Inferior parietal cortex (tissue), 1 donor: ENCODE measurements at regions not wholly inside any gene's neighbourhood (a gene's known extent, or its start where the extent isn't known, plus 50 kb on each side); places are given as distances from the start of the nearest gene placed in this dataset.
"Not testable (repeated sequence)": the region's sequence is repeated elsewhere in the genome, so short reads cannot be mapped to it uniquely, and the experiment has no call there.

Source experiments
- DNase-seq: peaks from one replicate; pipeline ENCODE4 v3.0.0-alpha.2; 2016; ENCODE audit errors: extremely low spot score

DNA sequence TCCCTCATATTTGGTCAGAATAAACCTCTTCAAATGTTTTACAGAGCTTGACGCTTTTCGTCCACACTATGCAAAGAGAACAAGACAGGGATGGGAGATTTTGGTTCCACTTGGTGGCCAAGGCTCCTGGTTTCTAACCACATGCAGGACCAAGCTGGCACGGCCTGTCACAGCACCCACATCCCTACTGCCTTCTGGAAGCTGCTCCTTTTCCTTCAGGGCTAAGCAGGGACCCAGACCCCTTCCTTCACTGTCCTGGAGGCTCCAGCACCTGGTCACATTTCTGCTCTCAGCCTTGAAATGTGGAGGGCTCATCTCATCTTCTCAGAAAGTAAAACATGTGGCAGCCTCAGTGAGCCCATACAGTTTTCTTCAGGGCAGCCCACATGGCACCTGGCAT is 50.4 kb upstream of the ARHGEF7 start:
- no peak for DNase-seq

DNA sequence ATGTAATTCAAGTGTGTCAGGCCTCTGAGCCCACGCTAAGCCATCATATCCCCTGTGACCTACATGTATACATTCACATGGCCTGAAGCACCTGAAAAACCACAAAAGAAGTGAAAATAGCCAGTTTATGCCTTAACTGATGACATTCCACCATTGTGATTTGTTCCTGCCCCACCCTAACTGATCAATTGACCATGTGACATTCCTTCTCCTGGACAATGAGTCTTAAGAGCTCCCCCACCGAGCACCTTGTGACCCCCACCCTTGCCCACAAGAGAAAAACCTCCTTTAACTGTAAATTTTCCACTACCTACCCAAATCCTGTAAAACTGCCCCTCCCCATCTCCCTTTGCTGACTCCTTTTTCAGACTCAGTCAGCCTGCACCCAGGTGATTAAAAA is 52.1 kb upstream of the ARHGEF7 start:
- DNase-seq: no peak

DNA sequence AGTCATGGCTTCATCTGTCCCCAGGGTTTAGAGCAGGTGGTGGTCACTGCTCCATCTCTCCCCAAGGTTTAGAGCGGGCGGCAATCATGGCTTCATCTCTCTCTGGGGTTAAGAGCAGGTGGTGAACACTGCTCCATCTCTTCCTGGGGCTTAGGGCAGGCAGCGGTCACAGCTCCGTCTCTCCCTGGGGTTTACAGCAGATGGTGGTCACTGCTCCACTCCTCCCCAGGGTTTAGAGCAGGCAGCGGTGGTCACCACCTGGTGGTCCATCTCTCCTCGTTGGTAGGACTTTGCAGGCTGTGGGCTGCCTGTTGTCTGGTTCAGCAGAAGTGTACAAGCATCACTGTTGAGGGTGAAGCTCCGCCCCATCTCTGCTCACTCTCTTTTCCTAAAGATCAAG is 52.8 kb upstream of the ARHGEF7 start:
- DNase-seq: no peak

DNA sequence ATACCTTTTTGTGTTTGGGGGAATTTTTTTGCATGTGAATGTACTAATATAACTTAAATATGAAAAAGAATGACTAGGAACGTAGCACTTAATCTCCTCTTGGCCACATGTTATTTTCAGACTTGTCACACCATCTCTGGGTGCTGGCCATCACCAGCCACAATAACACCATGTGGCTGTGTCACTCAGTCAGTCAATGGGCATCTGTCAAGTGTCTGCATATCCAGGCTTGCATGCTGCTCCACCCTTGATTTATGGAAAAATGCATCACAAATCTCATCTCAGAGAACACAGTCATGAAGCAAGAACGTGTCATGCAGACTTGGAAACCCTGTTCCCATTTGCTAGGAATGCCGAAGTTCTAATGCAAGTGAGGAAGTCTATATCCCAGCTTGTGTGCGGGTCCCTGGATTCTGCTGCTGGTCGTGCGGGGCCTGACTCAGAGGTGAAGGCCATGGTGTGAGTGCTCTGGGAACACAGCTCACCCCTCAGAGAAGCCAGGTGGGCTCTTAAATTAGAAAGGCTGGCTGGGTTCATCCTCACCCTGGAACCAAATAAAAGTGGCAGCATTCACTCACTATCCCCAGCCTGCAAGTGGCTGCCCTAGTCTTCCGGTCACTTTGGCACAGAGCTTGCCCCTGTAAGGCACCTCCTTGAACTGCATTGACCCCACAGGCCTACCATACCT is 53.6 kb upstream of the ARHGEF7 start:
- DNase-seq: no peak

DNA sequence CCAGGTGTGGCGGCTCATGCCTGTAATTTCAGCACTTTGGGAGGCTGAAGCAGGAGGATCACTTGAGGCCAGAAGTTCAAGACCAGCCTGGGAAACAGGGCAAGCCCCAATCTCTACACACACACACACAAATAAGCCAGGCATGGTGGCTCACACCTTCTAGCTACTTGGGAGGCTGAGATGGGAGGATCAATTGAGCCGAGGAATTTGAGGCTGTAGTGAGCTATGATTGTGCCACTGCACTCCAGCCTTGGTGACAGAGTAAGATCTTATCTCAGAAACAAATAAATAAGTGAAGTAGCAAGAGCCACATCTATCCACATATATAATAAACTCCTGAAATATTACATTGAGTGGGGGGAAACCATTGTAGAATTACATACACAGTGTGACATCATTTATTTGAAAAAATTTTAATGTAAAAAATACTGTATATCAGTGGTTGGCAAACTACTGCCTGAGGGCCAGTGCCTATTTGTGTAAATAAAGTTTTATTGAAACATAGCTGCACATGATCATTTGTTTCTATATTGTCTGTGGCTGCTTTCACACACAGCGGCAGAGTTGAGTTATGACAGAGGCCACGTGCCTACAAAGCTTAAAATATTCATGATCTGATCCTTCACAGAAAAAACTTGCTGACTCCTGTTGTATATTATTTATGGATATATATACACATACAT is 54.7 kb upstream of the ARHGEF7 start:
- DNase-seq: no peak

DNA sequence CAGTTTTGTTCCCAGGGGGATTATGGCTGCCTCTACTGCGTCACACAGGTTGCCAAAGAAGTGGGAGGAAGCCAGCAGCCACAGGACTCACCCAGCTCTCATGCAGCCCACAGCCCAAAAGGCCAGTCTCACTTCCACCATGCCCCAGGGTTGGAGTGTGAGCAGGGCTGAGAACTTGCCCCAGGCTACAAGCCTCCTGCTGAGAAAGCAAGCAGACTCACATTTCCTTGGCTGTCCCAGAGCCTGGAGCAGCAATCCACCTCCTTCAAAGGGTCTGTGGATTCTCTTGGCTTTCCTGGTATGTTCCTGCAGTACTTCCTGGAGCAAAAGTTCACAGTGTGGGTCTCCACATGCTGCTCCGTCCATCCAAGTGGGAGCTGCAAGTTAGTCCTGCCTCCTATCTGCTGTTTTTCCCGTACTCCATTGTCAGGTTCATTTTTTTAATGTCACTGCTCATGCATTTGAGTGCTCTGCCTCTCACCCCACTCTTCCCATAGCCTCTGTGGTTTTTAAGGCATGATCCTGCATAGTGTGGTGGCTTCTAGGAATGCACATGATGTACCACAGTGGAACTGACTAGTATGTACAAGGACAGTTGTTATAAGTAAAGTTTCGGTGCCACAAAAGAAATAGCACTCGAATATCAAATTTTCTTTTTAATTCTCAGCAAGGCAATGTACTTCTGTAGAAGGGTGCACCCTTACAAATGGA is 56.2 kb upstream of the ARHGEF7 start:
- no peak for DNase-seq

DNA sequence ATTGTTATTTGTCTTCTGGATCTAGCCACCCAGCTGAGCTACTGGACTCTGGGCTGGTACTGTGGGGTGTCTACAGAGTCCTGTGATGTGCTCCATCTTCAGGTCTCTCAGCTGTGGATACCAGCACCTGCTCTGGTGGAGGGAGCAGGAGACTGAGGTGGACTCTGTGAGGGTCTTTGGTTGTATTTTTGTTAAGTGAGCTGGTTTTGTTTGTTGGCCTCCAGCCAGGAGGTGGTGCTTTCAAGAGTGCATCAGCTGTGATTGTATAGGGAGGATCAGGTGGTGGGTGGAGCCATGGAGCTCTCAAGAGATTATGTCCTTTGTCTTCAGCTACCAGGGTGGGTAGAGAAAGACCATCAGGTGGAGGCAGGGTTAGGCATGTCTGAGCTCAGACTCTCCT is 56.8 kb upstream of the ARHGEF7 start:
- DNase-seq: not testable (repeated sequence)

DNA sequence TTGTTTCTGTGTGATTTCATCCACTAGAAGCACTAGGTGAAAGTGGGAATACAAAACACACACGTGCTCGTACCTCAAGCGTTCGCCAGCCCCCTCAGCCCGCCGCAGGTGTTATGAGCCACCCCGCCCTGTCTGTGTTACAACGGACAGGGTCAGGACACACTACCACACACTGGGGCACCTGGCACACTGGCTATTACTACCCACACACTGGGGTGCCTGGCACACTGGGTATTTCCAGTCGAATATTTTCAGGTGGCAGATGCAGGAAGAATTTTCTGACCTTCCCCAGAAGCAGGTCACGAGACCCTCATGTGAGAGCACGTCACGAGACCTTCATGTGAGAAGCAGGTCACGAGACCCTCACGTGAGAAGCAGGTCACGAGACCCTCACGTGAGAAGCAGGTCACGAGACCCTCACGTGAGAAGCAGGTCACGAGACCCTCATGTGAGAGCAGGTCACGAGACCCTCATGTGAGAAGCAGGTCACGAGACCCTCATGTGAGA is 63.3 kb upstream of the ARHGEF7 start:
- DNase-seq: not testable (repeated sequence)

DNA sequence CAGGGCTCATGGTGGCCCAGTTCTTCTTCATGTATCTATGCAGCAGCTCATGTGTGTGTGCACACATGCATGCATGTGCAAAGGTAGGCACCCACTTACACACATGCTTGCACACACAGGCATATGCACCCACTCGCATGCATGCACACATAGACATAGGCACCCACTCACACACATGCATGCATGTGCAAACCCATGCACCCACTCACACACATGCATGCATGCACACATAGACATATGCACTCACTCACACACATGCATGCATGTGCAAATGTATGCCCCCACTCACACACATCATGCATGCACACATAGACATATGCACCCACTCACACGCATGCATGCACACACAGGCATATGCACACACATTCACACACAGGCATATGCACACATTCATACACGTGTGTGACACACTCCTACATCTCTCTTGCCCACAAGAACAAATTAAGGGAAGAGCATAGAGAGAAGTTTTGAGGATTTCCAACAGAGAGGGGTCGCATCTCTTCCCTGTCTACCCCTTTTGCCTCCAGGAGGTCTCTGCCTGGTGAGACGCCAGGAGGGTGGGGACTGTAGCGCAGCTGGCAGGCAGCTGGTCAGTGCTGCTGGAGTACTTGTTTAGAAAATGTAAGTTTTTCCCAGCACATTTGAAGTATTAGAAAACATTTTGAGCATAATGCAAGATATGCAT is 63.9 kb upstream of the ARHGEF7 start:
- no peak for DNase-seq

DNA sequence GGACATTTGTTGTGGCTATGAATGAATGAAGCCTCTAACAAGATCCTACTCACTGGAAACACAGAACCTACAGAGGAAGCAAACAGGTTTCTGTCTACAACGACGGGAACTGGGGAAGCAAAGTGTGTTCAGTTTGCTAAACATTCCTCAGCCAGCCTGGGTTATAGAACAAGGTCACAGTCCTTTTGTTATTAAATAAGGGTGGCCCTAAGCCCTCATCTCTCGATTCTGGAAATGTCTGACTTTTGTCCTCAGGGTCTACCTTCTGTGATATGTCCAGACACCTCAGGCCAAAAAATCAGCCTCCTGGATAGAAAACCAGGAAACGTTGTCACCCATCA is 64.6 kb upstream of the ARHGEF7 start:
- DNase-seq: no peak

DNA sequence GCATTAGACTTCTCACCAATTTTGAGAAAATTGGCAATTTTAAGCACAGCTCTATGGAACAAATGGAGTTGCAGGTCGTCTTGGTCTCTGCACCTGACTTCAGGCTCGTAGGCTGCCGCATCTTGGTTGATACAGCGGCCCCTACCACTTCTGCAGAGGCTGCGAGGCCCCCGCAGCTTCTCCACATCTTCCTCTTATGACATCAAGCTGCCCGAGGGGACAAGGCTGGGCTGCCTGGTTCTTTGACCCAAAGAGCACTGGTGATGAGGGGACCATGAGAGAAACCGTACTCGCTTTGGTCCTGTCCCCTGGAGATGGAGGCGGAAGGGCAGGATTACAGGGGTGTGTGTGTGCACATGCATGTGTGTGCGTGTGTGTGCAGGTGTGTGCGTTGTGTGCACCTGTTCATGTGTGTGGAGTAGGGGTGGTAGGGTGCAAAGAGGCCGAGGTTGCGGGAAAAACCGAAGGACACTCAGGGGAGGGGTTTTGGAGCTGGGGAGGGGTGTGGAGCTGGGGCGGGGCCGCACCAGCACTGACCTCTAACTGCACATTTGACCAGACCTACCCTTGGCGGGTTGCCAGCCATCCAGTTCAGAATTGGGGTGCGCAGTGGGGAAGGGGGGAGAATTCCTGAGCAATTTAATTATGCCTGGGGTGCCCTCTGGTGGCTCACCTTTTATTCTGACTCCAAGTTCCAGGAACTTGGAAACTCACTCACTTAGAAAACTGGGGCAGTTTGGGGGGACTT is 65.1 kb upstream of the ARHGEF7 start:
- peak; percentile 49 for DNase-seq

DNA sequence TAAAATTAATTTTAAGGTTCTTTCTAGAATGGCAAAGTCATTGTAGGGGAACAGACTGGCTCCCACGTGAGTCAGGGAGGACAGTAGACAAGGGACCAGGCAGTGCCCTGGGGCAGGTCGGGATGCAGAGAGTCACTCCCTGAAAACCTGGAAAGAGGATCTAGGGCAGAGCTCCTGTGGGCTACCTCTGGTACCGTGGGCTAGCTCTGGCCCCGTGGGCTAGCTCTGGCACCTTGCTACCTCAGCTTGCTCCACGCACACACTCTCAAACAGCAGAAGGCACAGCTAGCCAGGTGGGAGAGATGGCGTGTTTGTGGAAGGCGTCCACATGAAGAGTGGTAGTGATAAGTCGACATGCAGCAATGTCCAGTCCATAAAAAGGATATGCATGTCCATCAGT is 66.7 kb upstream of the ARHGEF7 start:
- no peak for DNase-seq

DNA sequence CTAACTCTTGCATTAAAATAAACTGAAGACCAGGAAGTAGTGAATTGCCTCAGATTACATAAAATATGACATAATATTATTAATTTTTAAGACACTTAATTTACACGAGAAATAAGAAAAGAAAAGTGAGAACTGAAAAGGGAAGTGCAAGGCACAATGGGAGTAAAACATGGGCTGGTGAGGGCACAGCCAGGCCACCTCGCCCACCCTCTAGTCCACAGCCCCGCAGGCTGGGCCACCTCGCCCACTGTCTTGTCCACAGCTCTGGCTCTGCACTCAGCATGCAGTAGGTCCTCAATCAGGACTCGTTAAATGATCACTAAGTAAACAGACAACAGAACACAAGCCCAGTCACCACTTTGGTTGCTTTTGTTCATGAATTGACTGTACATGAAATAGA is 67.8 kb upstream of the ARHGEF7 start:
- DNase-seq: no peak

DNA sequence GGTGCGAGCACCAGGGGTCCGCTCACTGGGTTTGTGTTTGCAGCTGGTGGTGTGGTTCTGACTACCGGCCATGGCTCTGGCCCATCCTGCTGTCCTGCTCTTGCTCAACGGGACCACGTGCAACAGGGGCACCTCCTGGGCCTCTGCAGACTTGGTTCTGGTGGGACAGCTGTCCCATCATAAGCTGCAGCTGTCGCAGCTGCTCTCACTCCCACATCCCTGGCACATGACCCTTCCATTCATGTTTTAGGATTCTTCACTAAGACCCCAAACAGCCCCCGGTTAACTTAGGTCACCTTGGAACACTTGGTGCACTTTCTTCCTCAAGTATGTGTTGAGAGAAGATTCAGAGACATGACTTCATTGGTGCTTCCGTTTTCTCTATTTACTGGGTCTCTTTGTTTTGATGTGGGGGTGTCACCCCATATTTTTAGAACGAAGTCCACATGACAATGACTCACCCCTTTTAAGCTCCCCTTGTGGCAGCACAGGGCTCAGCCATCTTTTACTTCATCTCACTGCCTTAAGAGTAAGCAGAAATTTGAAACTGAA is 68.4 kb upstream of the ARHGEF7 start:
- DNase-seq: no peak

DNA sequence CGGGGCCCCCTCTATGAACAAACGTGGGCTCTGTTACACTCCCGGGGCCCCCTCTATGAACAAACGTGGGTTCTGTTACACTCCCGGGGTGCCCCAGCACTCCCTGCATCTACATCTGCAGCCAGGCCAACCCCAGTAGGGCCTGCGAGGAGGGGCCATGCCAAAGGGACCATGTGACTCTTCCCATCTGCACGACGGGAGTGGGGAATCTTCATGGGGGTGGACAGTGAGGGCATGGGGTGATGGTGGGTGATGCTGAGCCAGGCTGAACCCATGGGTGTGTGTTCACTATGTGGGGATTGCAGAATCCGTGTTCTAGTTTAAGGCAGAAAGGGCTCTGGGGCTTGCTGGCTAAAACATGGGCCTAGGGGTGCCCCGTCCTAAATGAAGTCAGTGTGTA is 69.9 kb upstream of the ARHGEF7 start:
- DNase-seq: no peak

DNA sequence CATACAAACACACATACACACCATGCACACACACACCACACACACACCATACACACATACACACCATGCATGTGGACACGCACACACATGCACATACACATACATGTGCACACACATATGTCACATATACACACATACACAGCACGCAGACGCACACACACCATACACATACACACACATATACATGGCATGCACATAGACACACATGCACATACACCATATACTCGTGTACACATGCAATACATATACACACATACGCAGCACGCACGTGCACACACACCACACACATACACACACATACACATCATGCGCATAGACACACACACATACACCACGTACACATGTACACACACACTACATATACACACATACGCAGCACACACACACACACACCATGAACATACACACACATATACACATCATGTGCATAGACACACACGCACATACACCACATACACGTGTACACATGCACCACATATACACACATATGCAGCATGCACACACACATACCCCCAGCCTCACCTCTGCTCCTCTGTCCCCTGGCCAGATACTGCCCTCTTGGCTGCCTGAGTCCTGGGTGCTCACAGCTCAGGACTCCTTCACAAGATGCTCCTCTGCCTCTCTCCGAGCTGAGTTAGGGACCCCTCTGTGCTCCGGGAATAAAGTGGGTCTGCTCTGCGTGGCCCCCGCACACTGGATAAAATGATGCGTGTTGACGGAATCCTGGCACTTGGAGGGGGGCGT is 70.9 kb upstream of the ARHGEF7 start:
- no peak for DNase-seq

DNA sequence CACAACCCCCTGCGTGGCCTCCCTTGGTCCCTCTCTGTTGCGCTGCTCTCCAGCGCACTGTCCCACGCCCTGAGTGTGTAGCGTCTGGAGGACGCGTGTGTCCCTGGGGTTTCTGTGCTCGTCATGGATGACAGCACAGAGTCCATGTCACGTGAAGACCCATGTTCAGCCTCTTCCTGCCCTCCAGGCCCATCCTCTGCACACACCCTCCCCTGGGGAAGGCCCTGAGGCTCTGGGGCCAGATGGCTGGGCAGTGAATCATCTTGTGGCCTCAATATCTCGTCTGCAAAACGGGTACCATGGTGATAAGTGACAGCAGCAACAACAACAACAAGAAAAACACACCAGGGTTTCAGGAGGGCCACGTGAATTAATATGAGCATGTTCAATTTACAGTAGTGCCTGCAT is 71.5 kb upstream of the ARHGEF7 start:
- DNase-seq: no peak

DNA sequence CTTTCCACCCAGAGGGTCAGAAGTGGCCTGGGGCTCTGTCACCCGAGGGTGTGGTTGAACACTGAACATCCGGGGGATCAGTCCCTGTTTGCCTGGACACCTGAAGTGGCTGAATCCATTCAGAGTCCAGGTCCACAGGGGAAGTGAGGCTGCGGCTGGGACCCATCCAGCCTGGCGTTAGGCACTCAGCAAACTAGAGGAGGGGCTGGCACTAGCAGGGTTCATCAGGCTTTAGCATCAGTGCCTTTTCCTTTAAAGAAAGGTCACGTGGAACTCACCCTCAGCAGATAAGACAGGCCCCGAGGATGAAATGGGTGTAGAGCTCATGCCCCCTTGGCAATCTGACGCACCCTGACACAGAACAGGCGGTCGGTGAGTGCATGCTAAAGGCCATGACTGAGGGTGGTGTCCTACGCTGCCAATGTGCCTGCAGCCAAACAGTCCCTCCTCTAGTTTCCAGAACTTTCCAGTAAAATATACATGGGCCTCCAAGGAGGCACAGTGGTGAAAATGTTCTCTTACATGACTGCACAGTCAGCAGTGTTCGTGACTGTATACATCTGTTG is 72.4 kb upstream of the ARHGEF7 start:
- DNase-seq: no peak

DNA sequence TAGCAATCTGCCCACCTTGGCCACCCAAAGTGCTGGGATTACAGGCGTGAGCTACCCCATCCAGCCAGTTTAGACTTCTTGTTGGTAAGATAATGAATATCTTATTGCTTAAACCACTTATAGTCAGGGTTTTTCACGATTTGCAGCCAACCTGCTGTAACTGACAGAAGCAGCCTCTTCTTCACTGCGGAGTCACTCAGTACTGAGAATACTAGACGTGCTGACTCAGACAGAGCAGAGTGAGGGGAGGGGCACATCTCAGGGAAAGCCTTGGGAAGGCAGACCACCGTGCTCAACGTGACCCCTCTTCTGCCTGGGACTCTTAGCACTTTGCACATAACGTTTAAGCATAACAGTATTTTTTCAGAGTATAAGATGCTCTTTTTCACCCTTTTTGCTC is 74.3 kb upstream of the ARHGEF7 start:
- no peak for DNase-seq

DNA sequence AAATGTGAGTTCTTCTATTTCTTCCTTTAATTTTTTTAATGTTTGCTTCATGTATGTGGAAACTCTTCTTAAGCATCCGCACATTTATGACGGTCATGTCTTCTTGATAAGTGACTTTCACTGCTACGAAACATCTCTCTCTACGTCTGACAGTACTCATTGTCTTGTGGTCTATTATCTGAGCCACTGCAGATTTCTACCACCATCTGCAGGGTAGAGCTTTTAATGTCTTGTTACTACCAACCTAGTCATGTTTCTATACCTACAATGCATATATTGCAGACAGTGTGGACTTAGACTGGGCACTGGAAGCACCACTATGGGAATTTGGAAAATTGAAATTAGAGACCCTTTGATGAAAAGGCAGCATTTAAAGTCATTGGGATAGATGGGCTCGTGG is 75.4 kb upstream of the ARHGEF7 start:
- no peak for DNase-seq
